PC-3 (cell line): ENCODE measurements at regions not wholly inside any gene's neighbourhood (a gene's known extent, or its start where the extent isn't known, plus 50 kb on each side); places are given as distances from the start of the nearest gene placed in this dataset.

ENCODE experiments used
- ATAC-seq: fragments of 200-7000 bp; cut with Tn5 transposase; 2 replicates; pipeline ENCODE4 v1.9.1; 2020; ENCODE audit warnings: mild to moderate bottlenecking, moderate library complexity
- BruUV-seq: library from RNA; stranded (reverse); fragments of 400-500 nt; replicated peaks from 2 replicates; lab custom pipeline; 2021; lab: Mats Ljungman, UMichigan
- CTCF ChIA-PET: fragments of 300-600 bp; sonication (Branson Sonifier 250); formaldehyde crosslinking; loops from one replicate; lab custom pipeline; 2022; ENCODE audit warnings: antibody characterized with exemption; lab: Charles Lee
- POLR2A ChIA-PET: fragments of 300-600 bp; sonication (Branson Sonifier 250); formaldehyde crosslinking; loops from one replicate; lab custom pipeline; 2022; ENCODE audit warnings: antibody characterized with exemption; ENCODE audit not compliant: unreplicated experiment; lab: Charles Lee
- DNase-seq: peaks from one replicate; pipeline ENCODE4 v3.0.0-alpha.2; 2015
- H2AFZ ChIP-seq: fragments of 300-600 bp; sonication (generic); 2 replicates; pipeline ENCODE4 v1.6.0; 2016; ENCODE audit warnings: antibody characterized with exemption, low read length
- H3F3A ChIP-seq: fragments of 300-600 bp; sonication (generic); one replicate; pipeline ENCODE4 v1.6.0; 2017; ENCODE audit warnings: antibody characterized with exemption, low read length, control low read depth, mild to moderate bottlenecking; ENCODE audit not compliant: unreplicated experiment
- H3K27ac ChIP-seq: fragments of 300-600 bp; sonication (generic); 2 replicates; pipeline ENCODE4 v1.5.1; 2016; ENCODE audit warnings: mild to moderate bottlenecking, low read length
- H3K27me3 ChIP-seq: fragments of 300-600 bp; sonication (generic); 2 replicates; pipeline ENCODE4 v1.6.1; 2016; ENCODE audit warnings: low read length, mixed read lengths
- H3K36me3 ChIP-seq: fragments of 300-600 bp; sonication (generic); 2 replicates; pipeline ENCODE4 v1.6.1; 2016; ENCODE audit warnings: low read depth, mixed run types, low read length, mixed read lengths
- H3K4me1 ChIP-seq: fragments of 300-600 bp; sonication (generic); 2 replicates; pipeline ENCODE4 v1.5.1; 2016; ENCODE audit warnings: low read length; ENCODE audit not compliant: insufficient read depth
- H3K4me2 ChIP-seq: fragments of 300-600 bp; sonication (generic); 2 replicates; pipeline ENCODE4 v1.6.0; 2016; ENCODE audit warnings: low read length
- H3K4me3 ChIP-seq: fragments of 300-600 bp; sonication (generic); 2 replicates; pipeline ENCODE4 v1.5.1; 2016; ENCODE audit warnings: mild to moderate bottlenecking, low read length, mixed read lengths
- H3K79me2 ChIP-seq: fragments of 300-600 bp; sonication (generic); 2 replicates; pipeline ENCODE4 v1.6.1; 2017; ENCODE audit warnings: low read length, mixed read lengths
- H3K9ac ChIP-seq: fragments of 300-600 bp; sonication (generic); 2 replicates; pipeline ENCODE4 v1.6.0; 2016; ENCODE audit warnings: mild to moderate bottlenecking, low read length
- H3K9me2 ChIP-seq: fragments of 300-600 bp; sonication (generic); replicated peaks from 2 replicates; pipeline ENCODE4 v1.6.1; 2016; ENCODE audit warnings: mixed run types, low read length, mixed read lengths
- H3K9me3 ChIP-seq: fragments of 300-600 bp; sonication (generic); 2 replicates; pipeline ENCODE4 v1.6.1; 2016; ENCODE audit warnings: low read length, mixed read lengths
- H4K20me1 ChIP-seq: fragments of 300-600 bp; sonication (generic); 2 replicates; pipeline ENCODE4 v1.6.1; 2016; ENCODE audit warnings: low read length, mixed read lengths
- EZH2 ChIP-seq: fragments of 300-600 bp; sonication (generic); IDR thresholded peaks from one replicate; pipeline ENCODE4 v1.6.1; 2017; ENCODE audit warnings: antibody characterized with exemption, mild to moderate bottlenecking, low read length; ENCODE audit not compliant: unreplicated experiment
- EZH2phosphoT487 ChIP-seq: fragments of 300-600 bp; sonication (generic); IDR thresholded peaks from 2 replicates; pipeline ENCODE4 v1.6.1; 2018; ENCODE audit warnings: mild to moderate bottlenecking, antibody characterized with exemption, low read length, borderline replicate concordance
- intact Hi-C: fragments of 100-400 bp; cut with micrococcal nuclease; formaldehyde crosslinking; loops from 2 replicates; pipeline ENCODE4 v1.9.0; 2023
- TF ChIP-seq, protein P1 (sequence below): fragments of 300-600 bp; sonication (generic); conservative IDR thresholded peaks from 2 replicates; pipeline ENCODE4 v1.5.1; 2017; ENCODE audit warnings: antibody characterized with exemption, low read depth, mild to moderate bottlenecking, low read length

GRCh38 chr22:27674261-27674923, 127.2 kb downstream of the MN1 start:
- intact Hi-C loops, result no loop called here
- H3F3A ChIP-seq, result no peaks in the 10 kb centered on the region
- H3K9ac ChIP-seq, result no peak overlapping the region
- no peak overlapping the region for H2AFZ ChIP-seq
- POLR2A ChIA-PET, result no interaction called here
- BruUV-seq, result no TSS peak
- no peak overlapping the region for H3K27ac ChIP-seq
- no peak overlapping the region for H3K4me2 ChIP-seq
- TF ChIP-seq EZH2phosphoT487 (no peak), EZH2 (no peak)
- TF ChIP-seq, protein P1, sequence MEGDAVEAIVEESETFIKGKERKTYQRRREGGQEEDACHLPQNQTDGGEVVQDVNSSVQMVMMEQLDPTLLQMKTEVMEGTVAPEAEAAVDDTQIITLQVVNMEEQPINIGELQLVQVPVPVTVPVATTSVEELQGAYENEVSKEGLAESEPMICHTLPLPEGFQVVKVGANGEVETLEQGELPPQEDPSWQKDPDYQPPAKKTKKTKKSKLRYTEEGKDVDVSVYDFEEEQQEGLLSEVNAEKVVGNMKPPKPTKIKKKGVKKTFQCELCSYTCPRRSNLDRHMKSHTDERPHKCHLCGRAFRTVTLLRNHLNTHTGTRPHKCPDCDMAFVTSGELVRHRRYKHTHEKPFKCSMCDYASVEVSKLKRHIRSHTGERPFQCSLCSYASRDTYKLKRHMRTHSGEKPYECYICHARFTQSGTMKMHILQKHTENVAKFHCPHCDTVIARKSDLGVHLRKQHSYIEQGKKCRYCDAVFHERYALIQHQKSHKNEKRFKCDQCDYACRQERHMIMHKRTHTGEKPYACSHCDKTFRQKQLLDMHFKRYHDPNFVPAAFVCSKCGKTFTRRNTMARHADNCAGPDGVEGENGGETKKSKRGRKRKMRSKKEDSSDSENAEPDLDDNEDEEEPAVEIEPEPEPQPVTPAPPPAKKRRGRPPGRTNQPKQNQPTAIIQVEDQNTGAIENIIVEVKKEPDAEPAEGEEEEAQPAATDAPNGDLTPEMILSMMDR, result no peak
- no peaks in the 10 kb centered on the region for H3K27me3 ChIP-seq
- H3K9me3 ChIP-seq, result no peaks in the 10 kb centered on the region
- ATAC-seq (no peak), DNase-seq (no peak)
- peaks cover 16% of the 10 kb centered on the region for H3K4me1 ChIP-seq
- H4K20me1 ChIP-seq, result no peaks in the 10 kb centered on the region
- H3K36me3 ChIP-seq, result no peaks in the 10 kb centered on the region
- no peaks in the 10 kb centered on the region for H3K9me2 ChIP-seq
- no peak overlapping the region for H3K4me3 ChIP-seq
- no peaks in the 10 kb centered on the region for H3K79me2 ChIP-seq
- CTCF ChIA-PET, result no interaction called here

GRCh38 chr22:27676545-27677213, 124.9 kb downstream of the MN1 start:
- H3K9me3 ChIP-seq, result no peaks in the 10 kb centered on the region
- H3K36me3 ChIP-seq, result no peaks in the 10 kb centered on the region
- no peak overlapping the region for H3K9ac ChIP-seq
- DNase-seq (no peak), ATAC-seq (no peak)
- no peak overlapping the region for H3K4me3 ChIP-seq
- ChIA-PET POLR2A (no interaction called here), CTCF (no interaction called here)
- no peak for TF ChIP-seq EZH2phosphoT487
- TF ChIP-seq, protein P1, result no peak
- no peak for TF ChIP-seq EZH2
- no peaks in the 10 kb centered on the region for H3K9me2 ChIP-seq
- no peaks in the 10 kb centered on the region for H4K20me1 ChIP-seq
- no TSS peak for BruUV-seq
- H3K4me1 ChIP-seq, result no peaks in the 10 kb centered on the region
- no peak overlapping the region for H3K27ac ChIP-seq
- H3K79me2 ChIP-seq, result no peaks in the 10 kb centered on the region
- no peaks in the 10 kb centered on the region for H3K27me3 ChIP-seq
- no peaks in the 10 kb centered on the region for H3F3A ChIP-seq
- intact Hi-C loops, result no loop called here
- H3K4me2 ChIP-seq, result no peak overlapping the region
- no peak overlapping the region for H2AFZ ChIP-seq

DNA sequence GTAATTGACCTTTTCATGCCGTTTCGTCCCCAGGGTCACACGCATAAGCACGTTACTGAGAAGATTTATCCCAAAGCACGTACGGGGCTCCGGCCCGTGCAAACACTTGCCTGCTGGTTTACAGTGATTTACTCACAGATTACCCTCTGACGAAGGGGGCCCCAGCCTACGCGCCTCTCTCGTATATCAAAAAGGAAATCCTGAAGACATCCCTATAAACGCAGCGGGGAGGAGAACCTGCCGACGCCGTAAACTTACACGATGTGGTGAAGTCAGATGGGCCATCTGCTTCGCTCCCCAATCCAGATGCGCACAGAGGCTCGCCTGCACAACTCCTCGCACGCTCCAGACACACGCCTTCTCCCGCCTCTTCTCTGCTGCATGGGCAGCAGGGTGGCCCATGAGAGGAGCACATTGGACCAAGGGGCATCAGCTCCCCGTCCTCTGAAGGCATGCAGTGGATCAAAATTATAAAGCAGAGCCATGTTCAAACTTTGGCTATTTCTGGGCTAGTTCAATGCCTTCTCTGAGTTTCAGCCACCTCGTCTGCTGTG, 123.6 kb downstream of the MN1 start:
- TF ChIP-seq, protein P1, result no peak
- TF ChIP-seq EZH2phosphoT487 (no peak), EZH2 (no peak)
- H4K20me1 ChIP-seq, result no peaks in the 10 kb centered on the region
- no peaks in the 10 kb centered on the region for H3K9me2 ChIP-seq
- no peaks in the 10 kb centered on the region for H3K36me3 ChIP-seq
- no peaks in the 10 kb centered on the region for H3F3A ChIP-seq
- H2AFZ ChIP-seq, result no peak overlapping the region
- POLR2A ChIA-PET, result no interaction called here
- H3K27me3 ChIP-seq, result no peaks in the 10 kb centered on the region
- no peaks in the 10 kb centered on the region for H3K9me3 ChIP-seq
- no TSS peak for BruUV-seq
- ATAC-seq (no peak), DNase-seq (no peak)
- H3K4me2 ChIP-seq, result no peak overlapping the region
- no peaks in the 10 kb centered on the region for H3K79me2 ChIP-seq
- no peak overlapping the region for H3K27ac ChIP-seq
- H3K4me3 ChIP-seq, result no peak overlapping the region
- H3K9ac ChIP-seq, result no peak overlapping the region
- intact Hi-C loops, result no loop called here
- no peaks in the 10 kb centered on the region for H3K4me1 ChIP-seq
- CTCF ChIA-PET, result no interaction called here
